Body of pancreas (tissue), 4 donors: ENCODE measurements at regions not wholly inside any gene's neighbourhood (a gene's known extent, or its start where the extent isn't known, plus 50 kb on each side); places are given as distances from the start of the nearest gene placed in this dataset.

Source experiments
- CTCF ChIP-seq, 7 experiments: fragments of 450-650 bp in 4 of 7; fragments of 200-600 bp in 3 of 7; sonication (generic) in 3 of 7; IDR thresholded peaks; one replicate each; pipeline ENCODE4 v1.5.1; 2016 to 2019; ENCODE audit warnings: antibody characterized with exemption in 7 of 7
- POLR2A ChIP-seq, 3 donors: fragments of 450-650 bp; IDR thresholded peaks; one replicate each; pipeline ENCODE4 v1.6.1; 2016; ENCODE audit warnings: antibody characterized with exemption in 3 of 3, mild to moderate bottlenecking in 2 of 3

GRCh38 chr4:99749445-99750391 lies 66.9 kb upstream of the DAPP1 start:
- TF ChIP-seq CTCF (IDR thresholded peaks at IDR 0.05) (no peak), POLR2A (IDR thresholded peaks at IDR 0.05) (no peak)
